BE2C (cell line): ENCODE measurements at regions not wholly inside any gene's neighbourhood (a gene's known extent, or its start where the extent isn't known, plus 50 kb on each side); places are given as distances from the start of the nearest gene placed in this dataset.

Source experiments
- DNase-seq: peaks from one replicate; pipeline ENCODE4 v3.0.0-alpha.2; 2020
- H3K27me3 ChIP-seq: fragments of 250-450 bp; sonication (Bioruptor Pico); 2 replicates; pipeline ENCODE4 v1.5.1; 2020; ENCODE audit warnings: mild to moderate bottlenecking
- H3K36me3 ChIP-seq: fragments of 250-450 bp; sonication (Bioruptor Pico); 2 replicates; pipeline ENCODE4 v1.5.1; 2020; ENCODE audit warnings: mild to moderate bottlenecking
- H3K4me1 ChIP-seq: fragments of 250-450 bp; sonication (Bioruptor Pico); 2 replicates; pipeline ENCODE4 v1.5.1; 2020
- H3K4me3 ChIP-seq: 2 replicates; pipeline ENCODE4 v1.5.1; 2011; ENCODE audit warnings: low read depth, low read length
- H3K9me3 ChIP-seq: fragments of 250-450 bp; sonication (Bioruptor Pico); 2 replicates; pipeline ENCODE4 v1.5.1; 2020
- TF ChIP-seq, protein P1 (sequence below): IDR thresholded peaks from 2 replicates; pipeline ENCODE4 v1.5.1; 2012; ENCODE audit warnings: mild to moderate bottlenecking, low read depth, low read length

DNA sequence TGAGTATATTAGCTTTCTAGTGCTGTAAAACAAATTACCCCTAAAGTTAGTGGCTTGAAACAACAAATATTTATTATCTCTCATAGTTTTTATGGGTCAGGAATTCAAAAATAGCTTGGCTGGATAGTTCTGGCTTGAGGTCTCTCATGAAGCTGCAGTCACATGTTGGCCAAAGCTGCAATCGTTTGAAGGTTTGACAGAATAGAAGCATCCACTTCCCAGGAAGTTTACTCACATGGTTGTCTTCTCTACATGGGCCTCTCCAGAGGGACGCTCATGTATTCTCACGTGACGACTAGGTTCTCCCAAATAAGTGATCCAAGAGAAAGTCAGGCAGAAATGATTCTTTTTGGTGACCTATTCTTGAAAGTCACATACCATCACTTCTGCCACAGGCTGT lies 99.1 kb downstream of the NIBAN1 start:
- no peak for DNase-seq
- H3K4me1 ChIP-seq, result no peaks in the 10 kb centered on the region
- H3K27me3 ChIP-seq, result peaks cover 4% of the 10 kb centered on the region
- H3K36me3 ChIP-seq, result no peaks in the 10 kb centered on the region
- H3K9me3 ChIP-seq, result no peaks in the 10 kb centered on the region
- no peak overlapping the region for H3K4me3 ChIP-seq
- TF ChIP-seq, protein P1, sequence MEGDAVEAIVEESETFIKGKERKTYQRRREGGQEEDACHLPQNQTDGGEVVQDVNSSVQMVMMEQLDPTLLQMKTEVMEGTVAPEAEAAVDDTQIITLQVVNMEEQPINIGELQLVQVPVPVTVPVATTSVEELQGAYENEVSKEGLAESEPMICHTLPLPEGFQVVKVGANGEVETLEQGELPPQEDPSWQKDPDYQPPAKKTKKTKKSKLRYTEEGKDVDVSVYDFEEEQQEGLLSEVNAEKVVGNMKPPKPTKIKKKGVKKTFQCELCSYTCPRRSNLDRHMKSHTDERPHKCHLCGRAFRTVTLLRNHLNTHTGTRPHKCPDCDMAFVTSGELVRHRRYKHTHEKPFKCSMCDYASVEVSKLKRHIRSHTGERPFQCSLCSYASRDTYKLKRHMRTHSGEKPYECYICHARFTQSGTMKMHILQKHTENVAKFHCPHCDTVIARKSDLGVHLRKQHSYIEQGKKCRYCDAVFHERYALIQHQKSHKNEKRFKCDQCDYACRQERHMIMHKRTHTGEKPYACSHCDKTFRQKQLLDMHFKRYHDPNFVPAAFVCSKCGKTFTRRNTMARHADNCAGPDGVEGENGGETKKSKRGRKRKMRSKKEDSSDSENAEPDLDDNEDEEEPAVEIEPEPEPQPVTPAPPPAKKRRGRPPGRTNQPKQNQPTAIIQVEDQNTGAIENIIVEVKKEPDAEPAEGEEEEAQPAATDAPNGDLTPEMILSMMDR, result no peak

- Histone ChIP-seq H3K36me3 (no peaks in the 10 kb centered on the region), H3K27me3 (peaks cover 7% of the 10 kb centered on the region), H3K4me3 (no peak overlapping the region), H3K9me3 (no peaks in the 10 kb centered on the region), H3K4me1 (no peaks in the 10 kb centered on the region)
- TF ChIP-seq, protein P1, result no peak
- DNase-seq, result no peak
Observed at GRCh38 chr1:184870319-184870718, 104.0 kb downstream of the NIBAN1 start.

- no peaks in the 10 kb centered on the region for H3K9me3 ChIP-seq
- TF ChIP-seq, protein P1, result no peak
- peaks cover 7% of the 10 kb centered on the region for H3K27me3 ChIP-seq
- H3K4me3 ChIP-seq, result no peak overlapping the region
- no peak for DNase-seq
- no peaks in the 10 kb centered on the region for H3K36me3 ChIP-seq
- H3K4me1 ChIP-seq, result no peaks in the 10 kb centered on the region
Observed at GRCh38 chr1:184867866-184868689, 106.2 kb downstream of the NIBAN1 start.

DNA sequence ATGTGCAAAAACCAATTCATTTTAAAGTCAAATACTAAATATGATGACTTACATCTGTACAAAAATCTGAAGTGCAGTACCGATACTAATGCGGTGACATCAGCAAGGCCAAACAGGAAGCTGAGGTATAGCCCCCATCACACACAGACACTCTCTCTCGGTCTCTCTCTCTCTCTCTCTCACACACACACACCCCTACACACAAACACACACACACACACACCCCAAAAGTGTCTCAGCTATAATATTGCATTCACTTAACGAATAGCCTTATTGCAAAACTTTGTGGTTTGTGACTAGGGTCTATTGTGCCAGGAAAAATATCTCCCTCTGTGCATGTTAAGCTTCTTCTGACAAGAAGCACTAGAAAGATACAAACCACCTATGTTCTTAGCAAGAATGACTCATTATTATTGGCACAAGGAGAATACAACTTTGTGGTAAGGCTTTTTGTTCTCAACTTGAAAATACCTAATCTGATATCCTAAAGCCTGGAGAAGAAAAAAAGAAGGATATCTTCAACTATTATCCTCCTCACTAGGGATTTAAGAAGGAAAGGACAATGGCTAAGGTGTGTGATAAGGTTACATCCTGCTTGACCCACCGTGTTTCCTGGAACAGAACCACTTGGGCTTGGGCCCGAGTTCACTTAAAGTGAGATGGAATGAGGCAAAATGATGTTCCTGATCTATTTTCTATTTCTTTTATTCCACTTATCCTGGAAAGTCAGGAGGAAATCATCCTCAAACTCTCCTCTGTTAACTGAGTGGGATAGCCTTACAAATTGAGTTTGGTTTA lies 107.1 kb downstream of the NIBAN1 start:
- TF ChIP-seq, protein P1, result no peak
- Histone ChIP-seq H3K36me3 (no peaks in the 10 kb centered on the region), H3K4me3 (no peak overlapping the region), H3K27me3 (peaks cover 7% of the 10 kb centered on the region), H3K9me3 (no peaks in the 10 kb centered on the region), H3K4me1 (no peaks in the 10 kb centered on the region)
- DNase-seq, result no peak

DNA sequence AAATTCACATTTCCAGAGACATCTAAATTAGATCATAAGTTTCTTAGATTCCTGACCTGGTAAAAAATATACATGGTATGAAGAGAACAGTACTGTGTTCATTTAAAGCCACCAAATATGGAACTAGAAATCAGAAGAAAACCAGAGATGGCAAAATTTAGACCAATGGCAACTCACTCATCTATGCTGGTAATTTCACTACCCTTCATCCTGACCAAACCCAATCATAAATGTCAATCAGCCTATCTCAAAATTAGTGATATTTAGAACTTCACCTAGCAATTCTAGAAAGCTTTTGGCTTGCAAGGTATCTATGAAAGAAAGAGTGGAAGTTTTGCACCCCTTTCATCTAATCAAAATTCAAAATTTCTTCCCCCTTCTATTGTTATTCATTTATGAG lies 107.7 kb downstream of the NIBAN1 start:
- H3K36me3 ChIP-seq, result no peaks in the 10 kb centered on the region
- TF ChIP-seq, protein P1, result no peak
- H3K27me3 ChIP-seq, result peaks cover 7% of the 10 kb centered on the region
- no peak overlapping the region for H3K4me3 ChIP-seq
- no peak for DNase-seq
- no peaks in the 10 kb centered on the region for H3K9me3 ChIP-seq
- no peaks in the 10 kb centered on the region for H3K4me1 ChIP-seq

DNA sequence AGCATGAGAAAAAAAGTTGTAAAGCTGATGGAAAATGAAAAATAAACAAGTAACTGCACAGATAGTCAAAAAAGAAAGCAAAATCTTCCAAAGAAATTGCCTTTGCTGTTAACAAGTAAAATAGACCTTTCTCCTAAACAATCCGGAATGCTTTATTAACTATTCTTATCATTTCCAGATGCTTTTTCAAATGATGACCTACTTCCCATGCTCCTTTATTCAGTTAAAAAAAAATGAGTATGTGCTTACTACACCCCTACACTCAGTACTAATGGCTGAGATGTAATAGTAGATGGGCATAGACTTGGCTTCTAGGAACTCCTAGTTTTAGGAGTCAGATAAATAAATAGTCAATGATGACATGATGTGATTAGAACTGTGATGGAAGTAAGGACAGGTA lies 108.5 kb downstream of the NIBAN1 start:
- DNase-seq, result no peak
- H3K9me3 ChIP-seq, result no peaks in the 10 kb centered on the region; the same call in 1 of the 2 replicates
- H3K4me3 ChIP-seq, result no peak overlapping the region
- H3K4me1 ChIP-seq, result no peaks in the 10 kb centered on the region
- H3K27me3 ChIP-seq, result peaks cover 7% of the 10 kb centered on the region
- TF ChIP-seq, protein P1, result no peak
- no peaks in the 10 kb centered on the region for H3K36me3 ChIP-seq
